Ovary (tissue), 3 donors: ENCODE measurements at regions not wholly inside any gene's neighbourhood (a gene's known extent, or its start where the extent isn't known, plus 50 kb on each side); places are given as distances from the start of the nearest gene placed in this dataset.

ENCODE experiments used
- EP300 ChIP-seq: sonication (generic); formaldehyde crosslinking; IDR thresholded peaks from one replicate; pipeline ENCODE4 v1.6.1; 2017; ENCODE audit warnings: antibody characterized with exemption
- TF ChIP-seq, protein P1 (sequence below), 3 donors: fragments of 450-650 bp in 2 of 3; fragments of 200-600 bp in 1 of 3; IDR thresholded peaks; one replicate each; pipeline versions ENCODE4 v1.5.1 to v1.8.0; 2016 to 2022; ENCODE audit warnings: antibody characterized with exemption in 3 of 3, mild to moderate bottlenecking in 1 of 3
- donor health status: DM: no; HTN: no; CAD: no.

GRCh38 chr15:98555173-98555515, 93.2 kb upstream of the IGF1R start:
- TF ChIP-seq, protein P1, sequence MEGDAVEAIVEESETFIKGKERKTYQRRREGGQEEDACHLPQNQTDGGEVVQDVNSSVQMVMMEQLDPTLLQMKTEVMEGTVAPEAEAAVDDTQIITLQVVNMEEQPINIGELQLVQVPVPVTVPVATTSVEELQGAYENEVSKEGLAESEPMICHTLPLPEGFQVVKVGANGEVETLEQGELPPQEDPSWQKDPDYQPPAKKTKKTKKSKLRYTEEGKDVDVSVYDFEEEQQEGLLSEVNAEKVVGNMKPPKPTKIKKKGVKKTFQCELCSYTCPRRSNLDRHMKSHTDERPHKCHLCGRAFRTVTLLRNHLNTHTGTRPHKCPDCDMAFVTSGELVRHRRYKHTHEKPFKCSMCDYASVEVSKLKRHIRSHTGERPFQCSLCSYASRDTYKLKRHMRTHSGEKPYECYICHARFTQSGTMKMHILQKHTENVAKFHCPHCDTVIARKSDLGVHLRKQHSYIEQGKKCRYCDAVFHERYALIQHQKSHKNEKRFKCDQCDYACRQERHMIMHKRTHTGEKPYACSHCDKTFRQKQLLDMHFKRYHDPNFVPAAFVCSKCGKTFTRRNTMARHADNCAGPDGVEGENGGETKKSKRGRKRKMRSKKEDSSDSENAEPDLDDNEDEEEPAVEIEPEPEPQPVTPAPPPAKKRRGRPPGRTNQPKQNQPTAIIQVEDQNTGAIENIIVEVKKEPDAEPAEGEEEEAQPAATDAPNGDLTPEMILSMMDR (IDR thresholded peaks at IDR 0.05), result no peak
- TF ChIP-seq EP300, result no peak
